H1 (cell line): ENCODE measurements at regions not wholly inside any gene's neighbourhood (a gene's known extent, or its start where the extent isn't known, plus 50 kb on each side); places are given as distances from the start of the nearest gene placed in this dataset.

Experiments used
- CTCF ChIA-PET: fragments of 300-600 bp; sonication (Branson Sonifier 250); formaldehyde crosslinking; loops from one replicate; lab custom pipeline; 2021; ENCODE audit not compliant: partially characterized antibody; lab: Charles Lee
- POLR2A ChIA-PET: fragments of 300-600 bp; sonication (Branson Sonifier 250); formaldehyde crosslinking; loops from one replicate; lab custom pipeline; 2021; ENCODE audit warnings: inconsistent platforms; ENCODE audit not compliant: partially characterized antibody; lab: Charles Lee
- DNase-seq, 2 experiments: peaks; one replicate each; pipeline versions ENCODE4 v3.0.0 to v3.0.0-alpha.2; 2010 to 2022; ENCODE audit warnings: low spot score in 2 of 2, low read depth in 1 of 2, mixed read lengths in 1 of 2
- FAIRE-seq: peaks from 2 replicates; lab custom pipeline; 2011; peaks lifted over from hg19 to GRCh38; lab: Jason Lieb, UNC
- H2AFZ ChIP-seq: 2 replicates; pipeline ENCODE4 v1.8.1; 2012; ENCODE audit warnings: low read length, inconsistent platforms
- H2AK5ac ChIP-seq: 2 replicates; pipeline ENCODE4 v1.6.1; 2013; ENCODE audit warnings: low read depth, low read length
- H2BK120ac ChIP-seq: replicated peaks from 2 replicates; pipeline ENCODE3; 2013; ENCODE audit warnings: low read depth, low read length, inconsistent platforms
- H2BK12ac ChIP-seq: 2 replicates; pipeline ENCODE4 v1.6.1; 2013; ENCODE audit warnings: low read depth, low read length
- H2BK15ac ChIP-seq: 2 replicates; pipeline ENCODE4 v1.6.1; 2013; ENCODE audit warnings: low read length
- H2BK20ac ChIP-seq: 2 replicates; pipeline ENCODE4 v1.6.1; 2013; ENCODE audit warnings: low read length
- H2BK5ac ChIP-seq: 2 replicates; pipeline ENCODE4 v1.6.1; 2013; ENCODE audit warnings: low read depth, low read length
- H3K14ac ChIP-seq: 2 replicates; pipeline ENCODE4 v1.6.1; 2013; ENCODE audit warnings: inconsistent platforms; ENCODE audit not compliant: insufficient read length
- H3K18ac ChIP-seq: 2 replicates; pipeline ENCODE4 v1.6.1; 2013; ENCODE audit warnings: low read length; ENCODE audit errors: extremely low read depth
- H3K23ac ChIP-seq: 2 replicates; pipeline ENCODE4 v1.6.1; 2013; ENCODE audit warnings: inconsistent platforms; ENCODE audit not compliant: insufficient read length
- H3K23me2 ChIP-seq: 2 replicates; pipeline ENCODE4 v1.6.1; 2013; ENCODE audit warnings: low read depth, low read length
- H3K27ac ChIP-seq: 2 replicates; pipeline ENCODE4 v1.6.1; 2011; ENCODE audit warnings: low read depth, low read length, inconsistent platforms
- H3K27me3 ChIP-seq, 4 experiments: replicated peaks in 1 of 4; 1 replicate in 1 of 4; 2 replicates in 3 of 4; pipeline versions ENCODE4 v1.6.1 to v1.8.1; 2011 to 2013; ENCODE audit warnings: low read length in 3 of 4, mild to moderate bottlenecking in 3 of 4, inconsistent platforms in 2 of 4, mixed read lengths in 2 of 4, moderate library complexity in 1 of 4; ENCODE audit not compliant: control insufficient read depth in 3 of 4, insufficient read depth in 3 of 4; ENCODE audit errors: extremely low read depth in 1 of 4
- H3K36me3 ChIP-seq, 4 experiments: 2 replicates each; pipeline versions ENCODE4 v1.6.1 to v1.8.1; 2011 to 2013; ENCODE audit warnings: mild to moderate bottlenecking in 4 of 4, low read length in 3 of 4, moderate library complexity in 2 of 4, control low read depth in 1 of 4, inconsistent platforms in 1 of 4; ENCODE audit not compliant: insufficient read depth in 4 of 4, control insufficient read depth in 2 of 4
- H3K4ac ChIP-seq: replicated peaks from 2 replicates; pipeline ENCODE3; 2013; ENCODE audit warnings: low read length, low read depth, mixed read lengths, inconsistent platforms; ENCODE audit not compliant: insufficient read length
- H3K4me1 ChIP-seq, 4 experiments: replicated peaks in 1 of 4; 1 replicate in 1 of 4; 2 replicates in 3 of 4; pipeline versions ENCODE4 v1.6.1 to v1.8.1; 2011 to 2013; ENCODE audit warnings: low read length in 3 of 4, inconsistent platforms in 2 of 4, mixed read lengths in 1 of 4; ENCODE audit not compliant: insufficient read depth in 4 of 4, control insufficient read depth in 3 of 4
- H3K4me2 ChIP-seq, 2 experiments: 2 replicates each; pipeline versions ENCODE4 v1.6.1 to v1.8.1; 2011 to 2013; ENCODE audit warnings: low read depth in 2 of 2, low read length in 2 of 2, control low read depth in 1 of 2, inconsistent platforms in 1 of 2, mild to moderate bottlenecking in 1 of 2; ENCODE audit not compliant: insufficient read depth in 1 of 2
- H3K4me3 ChIP-seq, 4 experiments: fragments of 200-600, 300-600 bp in 1 of 4; sonication (generic), shearing (Covaris generic), sonication (Bioruptor Twin) in 1 of 4; 2 replicates each; pipeline versions ENCODE4 v1.5.1 to v1.8.1; 2011 to 2016; ENCODE audit warnings: low read length in 4 of 4, low read depth in 3 of 4, control low read depth in 2 of 4, inconsistent platforms in 2 of 4, mild to moderate bottlenecking in 2 of 4, mixed read lengths in 1 of 4, moderate library complexity in 1 of 4; ENCODE audit not compliant: insufficient read depth in 2 of 4; ENCODE audit errors: extremely low read depth in 1 of 4
- H3K56ac ChIP-seq: replicated peaks from 2 replicates; pipeline ENCODE3; 2013; ENCODE audit warnings: low read depth, mild to moderate bottlenecking, mixed read lengths, low read length, inconsistent platforms; ENCODE audit not compliant: insufficient read length
- H3K79me1 ChIP-seq: 2 replicates; pipeline ENCODE4 v1.6.1; 2013; ENCODE audit warnings: low read depth, low read length, control low read depth
- H3K79me2 ChIP-seq, 2 experiments: 2 replicates each; pipeline versions ENCODE4 v1.6.1 to v1.8.1; 2012 to 2013; ENCODE audit warnings: low read length in 2 of 2, mild to moderate bottlenecking in 2 of 2, inconsistent platforms in 1 of 2; ENCODE audit not compliant: insufficient read depth in 2 of 2, control insufficient read depth in 1 of 2
- H3K9ac ChIP-seq, 4 experiments: replicated peaks in 1 of 4; 1 replicate in 1 of 4; 2 replicates in 3 of 4; pipeline versions ENCODE4 v1.6.1 to v1.8.1; 2011 to 2013; ENCODE audit warnings: low read depth in 3 of 4, low read length in 3 of 4, control low read depth in 2 of 4, mild to moderate bottlenecking in 2 of 4, moderate library complexity in 2 of 4, inconsistent platforms in 1 of 4; ENCODE audit errors: extremely low read depth in 1 of 4
- H3K9me3 ChIP-seq, 2 experiments: 2 replicates each; pipeline versions ENCODE4 v1.6.1 to v1.8.1; 2012 to 2013; ENCODE audit warnings: mild to moderate bottlenecking in 2 of 2, moderate library complexity in 2 of 2, control low read depth in 1 of 2, inconsistent platforms in 1 of 2, low read depth in 1 of 2, low read length in 1 of 2, mixed read lengths in 1 of 2; ENCODE audit not compliant: insufficient read depth in 2 of 2
- H4K20me1 ChIP-seq, 2 experiments: replicated peaks in 1 of 2; 2 replicates each; pipeline versions ENCODE3 to v1.8.1; 2011 to 2013; ENCODE audit warnings: inconsistent platforms in 2 of 2, low read length in 2 of 2, mild to moderate bottlenecking in 1 of 2; ENCODE audit not compliant: insufficient read depth in 2 of 2, control insufficient read depth in 1 of 2
- H4K5ac ChIP-seq: 2 replicates; pipeline ENCODE4 v1.6.1; 2013; ENCODE audit warnings: low read length, low read depth, mixed read lengths, inconsistent platforms; ENCODE audit not compliant: insufficient read length
- H4K8ac ChIP-seq: 2 replicates; pipeline ENCODE4 v1.8.0; 2013; ENCODE audit warnings: mild to moderate bottlenecking, moderate library complexity, low read length, inconsistent platforms; ENCODE audit not compliant: insufficient read depth; ENCODE audit errors: extremely low read depth
- H4K91ac ChIP-seq: replicated peaks from 2 replicates; pipeline ENCODE3; 2013; ENCODE audit warnings: low read length, mixed read lengths, inconsistent platforms; ENCODE audit not compliant: insufficient read length
- JUND ChIP-seq: IDR thresholded peaks from 2 replicates; pipeline ENCODE4 v1.6.1; 2011; ENCODE audit warnings: mild to moderate bottlenecking, improper control_type of control experiment, low read length
- WGBS, 2 experiments: shearing (Covaris generic) in 1 of 2; methylation state at CpG; one replicate each; pipeline versions ENCODE4 v1.1.6 to v1.1.7; 2013 to 2015; ENCODE audit warnings: low lambda C conversion rate in 2 of 2, mixed read lengths in 2 of 2, inconsistent platforms in 1 of 2, low coverage in 1 of 2, missing lambda C conversion rate in 1 of 2; ENCODE audit not compliant: insufficient replicate concordance in 2 of 2, insufficient coverage in 1 of 2, insufficient read length in 1 of 2; ENCODE audit errors: extremely low coverage in 1 of 2, missing lambda C conversion rate in 1 of 2; 5-methylcytosine and 5-hydroxymethylcytosine counted together

- H3K9ac ChIP-seq, result no peak overlapping the region
- no peak overlapping the region for H3K23ac ChIP-seq
- FAIRE-seq (no peak), DNase-seq (no peak)
- TF ChIP-seq JUND, result no peak
- no peak overlapping the region for H3K14ac ChIP-seq
- H3K4me2 ChIP-seq, result no peak overlapping the region
- H2BK20ac ChIP-seq, result no peak overlapping the region
- H3K23me2 ChIP-seq, result no peaks in the 10 kb centered on the region
- no peak overlapping the region for H2BK15ac ChIP-seq
- peaks cover 0 to 8% (median 5%) of the 10 kb centered on the region in 4 experiments; a peak in 4 of 7 replicates for H3K4me1 ChIP-seq
- no peak overlapping the region for H4K5ac ChIP-seq
- H3K79me2 ChIP-seq, result no peaks in the 10 kb centered on the region
- H3K27ac ChIP-seq, result no peak overlapping the region
- H4K8ac ChIP-seq, result no peak overlapping the region; the same call in 1 of the 2 replicates
- H3K4ac ChIP-seq, result no peak overlapping the region
- H2BK120ac ChIP-seq, result no peak overlapping the region
- CTCF ChIA-PET, result interaction anchor here (0.7 kb wide), 1 partner anchor 54 kb away, joined by 4 read pairs; no protein-coding TSS in a partner anchor
- no peaks in the 10 kb centered on the region for H3K36me3 ChIP-seq
- POLR2A ChIA-PET, result no interaction called here
- no peaks in the 10 kb centered on the region; a peak in 1 of 7 replicates for H3K27me3 ChIP-seq
- no peak overlapping the region for H3K56ac ChIP-seq
- H3K9me3 ChIP-seq, result no peaks in the 10 kb centered on the region
- no peaks in the 10 kb centered on the region for H3K79me1 ChIP-seq
- WGBS, 2 experiments, result 86% methylated on average over 6 of the region's 6 CpGs; no CpG with 5 or more reads in 1 of the 2 experiments
- H4K91ac ChIP-seq, result no peak overlapping the region
- H3K4me3 ChIP-seq, result no peak overlapping the region
- H3K18ac ChIP-seq, result no peak overlapping the region
- H4K20me1 ChIP-seq, result no peaks in the 10 kb centered on the region
- H2AK5ac ChIP-seq, result no peak overlapping the region
- no peak overlapping the region for H2BK5ac ChIP-seq
- H2AFZ ChIP-seq, result peak overlapping the region; percentile 21; the same call in 1 of the 2 replicates
- no peak overlapping the region for H2BK12ac ChIP-seq
These were observed 77.2 kb upstream of the IRX3 start for GRCh38 chr16:54363766-54364165.
